A673 (cell line): ENCODE measurements at regions not wholly inside any gene's neighbourhood (a gene's known extent, or its start where the extent isn't known, plus 50 kb on each side); places are given as distances from the start of the nearest gene placed in this dataset.

Source experiments
- EZH2 ChIP-seq: fragments of 200-600 bp; sonication (generic); IDR thresholded peaks from 2 replicates; pipeline ENCODE4 v1.6.1; 2017; ENCODE audit warnings: borderline replicate concordance, low read depth, mild to moderate bottlenecking, mixed read lengths, antibody characterized with exemption, low read length; ENCODE audit not compliant: poor library complexity, severe bottlenecking
- TF ChIP-seq, protein P1 (sequence below): fragments of 300-800, 200-600 bp; sonication (generic); conservative IDR thresholded peaks from 2 replicates; pipeline ENCODE4 v1.5.1; 2017; ENCODE audit warnings: low read depth, mild to moderate bottlenecking, antibody characterized with exemption, low read length, moderate library complexity, mixed read lengths

GRCh38 chr3:67154429-67154828, 156.3 kb downstream of the KBTBD8 start:
- TF ChIP-seq, protein P1, sequence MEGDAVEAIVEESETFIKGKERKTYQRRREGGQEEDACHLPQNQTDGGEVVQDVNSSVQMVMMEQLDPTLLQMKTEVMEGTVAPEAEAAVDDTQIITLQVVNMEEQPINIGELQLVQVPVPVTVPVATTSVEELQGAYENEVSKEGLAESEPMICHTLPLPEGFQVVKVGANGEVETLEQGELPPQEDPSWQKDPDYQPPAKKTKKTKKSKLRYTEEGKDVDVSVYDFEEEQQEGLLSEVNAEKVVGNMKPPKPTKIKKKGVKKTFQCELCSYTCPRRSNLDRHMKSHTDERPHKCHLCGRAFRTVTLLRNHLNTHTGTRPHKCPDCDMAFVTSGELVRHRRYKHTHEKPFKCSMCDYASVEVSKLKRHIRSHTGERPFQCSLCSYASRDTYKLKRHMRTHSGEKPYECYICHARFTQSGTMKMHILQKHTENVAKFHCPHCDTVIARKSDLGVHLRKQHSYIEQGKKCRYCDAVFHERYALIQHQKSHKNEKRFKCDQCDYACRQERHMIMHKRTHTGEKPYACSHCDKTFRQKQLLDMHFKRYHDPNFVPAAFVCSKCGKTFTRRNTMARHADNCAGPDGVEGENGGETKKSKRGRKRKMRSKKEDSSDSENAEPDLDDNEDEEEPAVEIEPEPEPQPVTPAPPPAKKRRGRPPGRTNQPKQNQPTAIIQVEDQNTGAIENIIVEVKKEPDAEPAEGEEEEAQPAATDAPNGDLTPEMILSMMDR: no peak
- TF ChIP-seq EZH2: no peak
